Upper lobe of left lung (tissue), 6 donors: ENCODE measurements at regions not wholly inside any gene's neighbourhood (a gene's known extent, or its start where the extent isn't known, plus 50 kb on each side); places are given as distances from the start of the nearest gene placed in this dataset.

Experiments
- ATAC-seq, 2 donors: fragments of 200-7000 bp; cut with Tn5 transposase; one replicate each; pipeline ENCODE4 v1.9.1; 2022; ENCODE audit warnings: mild to moderate bottlenecking in 2 of 2, moderate library complexity in 2 of 2; ENCODE audit not compliant: low FRiP score in 2 of 2
- DNase-seq, 2 donors: peaks; one replicate each; pipeline ENCODE4 v3.0.0-alpha.2; 2019 to 2020
- H3K27ac ChIP-seq, 4 donors: fragments of 200-600 bp; sonication (generic); one replicate each; pipeline ENCODE4 v1.5.1; 2016 to 2019
- H3K27me3 ChIP-seq, 4 donors: fragments of 200-600 bp; sonication (generic); one replicate each; pipeline ENCODE4 v1.5.1; 2017 to 2019
- H3K36me3 ChIP-seq, 4 donors: fragments of 200-600 bp; sonication (generic); one replicate each; pipeline ENCODE4 v1.5.1; 2016 to 2019
- H3K4me1 ChIP-seq, 4 donors: fragments of 200-600 bp; sonication (generic); one replicate each; pipeline ENCODE4 v1.5.1; 2018 to 2019
- H3K4me3 ChIP-seq, 4 donors: fragments of 200-600 bp; sonication (generic); one replicate each; pipeline ENCODE4 v1.5.1; 2017 to 2019; ENCODE audit warnings: mild to moderate bottlenecking in 2 of 4, moderate library complexity in 1 of 4
- H3K9me3 ChIP-seq, 4 donors: fragments of 200-600 bp; sonication (generic); one replicate each; pipeline ENCODE4 v1.5.1; 2018 to 2019
- CTCF ChIP-seq, 6 experiments: fragments of 450-650 bp in 4 of 6; fragments of 200-600 bp in 2 of 6; sonication (generic) in 2 of 6; IDR thresholded peaks; one replicate each; pipeline ENCODE4 v1.5.1; 2016 to 2019; ENCODE audit warnings: antibody characterized with exemption in 6 of 6
- EP300 ChIP-seq, 4 donors: sonication (generic); formaldehyde crosslinking; IDR thresholded peaks; one replicate each; pipeline ENCODE4 v1.5.1; 2017; ENCODE audit warnings: antibody characterized with exemption in 4 of 4, control low read depth in 2 of 4
- POLR2A ChIP-seq, 4 donors: fragments of 450-650 bp; IDR thresholded peaks; one replicate each; pipeline ENCODE4 v1.5.1; 2016 to 2017; ENCODE audit warnings: antibody characterized with exemption in 4 of 4, mild to moderate bottlenecking in 2 of 4
- POLR2AphosphoS5 ChIP-seq, 2 donors: sonication (generic); formaldehyde crosslinking; IDR thresholded peaks; one replicate each; pipeline ENCODE4 v1.5.1; 2017; ENCODE audit warnings: antibody characterized with exemption in 2 of 2
- WGBS, 2 donors: methylation state at CpG; one replicate each; pipeline ENCODE4 v1.1.5; 2017 to 2018; 5-methylcytosine and 5-hydroxymethylcytosine counted together
- donor health status: DM: no; HTN: no; CAD: no; lungs with moderate emphysema.
- donor health status: DM: no; HTN: yes; CAD: no; lungs with severe emphysema.

- H3K4me3 ChIP-seq: no peak overlapping the region
- DNase-seq (no peak), ATAC-seq (no peak)
- 86 to 91% methylated on average over 5 of the region's 5 CpGs for WGBS, 2 donors
- no peaks in the 10 kb centered on the region for H3K36me3 ChIP-seq
- no peak for TF ChIP-seq EP300 (IDR thresholded peaks at IDR 0.05)
- TF ChIP-seq POLR2AphosphoS5 (IDR thresholded peaks at IDR 0.05): no peak
- no peak for TF ChIP-seq POLR2A (IDR thresholded peaks at IDR 0.05)
- no peak for TF ChIP-seq CTCF (IDR thresholded peaks at IDR 0.05)
- no peaks in the 10 kb centered on the region for H3K4me1 ChIP-seq
- H3K9me3 ChIP-seq: no peaks in the 10 kb centered on the region
- H3K27me3 ChIP-seq: no peaks in the 10 kb centered on the region
- H3K27ac ChIP-seq: no peak overlapping the region
These were observed 168.6 kb downstream of the ADAMTS15 start for GRCh38 chr11:130617001-130617400.

- Histone ChIP-seq H3K4me3 (no peak overlapping the region), H3K36me3 (no peaks in the 10 kb centered on the region), H3K27ac (no peak overlapping the region), H3K9me3 (no peaks in the 10 kb centered on the region), H3K27me3 (no peaks in the 10 kb centered on the region), H3K4me1 (peaks cover 0 to 5% (median 0%) of the 10 kb centered on the region in 4 donors)
- no peak for TF ChIP-seq CTCF (IDR thresholded peaks at IDR 0.05)
- TF ChIP-seq EP300 (IDR thresholded peaks at IDR 0.05): no peak
- WGBS, 2 donors: 79 to 81% methylated on average over 4 of the region's 4 CpGs
- ATAC-seq (no peak), DNase-seq (no peak)
These were observed 172.1 kb downstream of the ADAMTS15 start for GRCh38 chr11:130620548-130620947.

DNA sequence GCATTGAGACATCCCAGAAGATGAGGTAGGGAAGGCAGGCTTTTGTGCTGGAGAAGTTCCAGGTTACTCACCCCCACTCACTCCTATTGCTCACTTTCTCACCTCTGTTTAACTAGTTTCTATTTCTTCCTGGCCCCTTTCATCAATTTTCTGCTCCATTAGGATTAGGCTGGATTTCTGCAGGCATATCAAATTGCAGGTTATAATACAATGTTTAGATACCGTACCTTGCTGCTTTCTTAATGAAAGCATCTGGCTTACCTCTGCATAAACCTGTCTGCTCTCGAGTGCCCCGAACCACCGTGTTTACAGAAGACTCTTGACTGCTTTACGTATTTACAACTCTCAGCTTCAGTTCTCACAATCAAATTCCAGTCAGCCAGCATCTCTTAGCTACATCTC is 173.7 kb downstream of the ADAMTS15 start:
- ATAC-seq: no peak
- 60 to 64% methylated on average over 5 of the region's 5 CpGs for WGBS, 2 donors
- no peaks in the 10 kb centered on the region for H3K36me3 ChIP-seq
- H3K27ac ChIP-seq: no peak overlapping the region
- H3K27me3 ChIP-seq: no peaks in the 10 kb centered on the region
- TF ChIP-seq POLR2A (IDR thresholded peaks at IDR 0.05) (no peak), CTCF (IDR thresholded peaks at IDR 0.05) (no peak), POLR2AphosphoS5 (IDR thresholded peaks at IDR 0.05) (no peak), EP300 (IDR thresholded peaks at IDR 0.05) (no peak)
- no peaks in the 10 kb centered on the region for H3K9me3 ChIP-seq
- H3K4me3 ChIP-seq: no peak overlapping the region
- peaks cover 0 to 5% (median 0%) of the 10 kb centered on the region in 4 donors for H3K4me1 ChIP-seq
- DNase-seq: no peak

GRCh38 chr11:130623670-130624668 is 175.5 kb downstream of the ADAMTS15 start:
- Histone ChIP-seq H3K27ac (peak overlapping the region in 1 of 4 donors; percentile 35), H3K4me1 (peaks cover 0 to 5% (median 0%) of the 10 kb centered on the region in 4 donors), H3K9me3 (no peaks in the 10 kb centered on the region), H3K27me3 (no peaks in the 10 kb centered on the region), H3K36me3 (no peaks in the 10 kb centered on the region), H3K4me3 (no peak overlapping the region)
- peak in 1 of 2 donors; percentile 71 for ATAC-seq
- TF ChIP-seq POLR2A (IDR thresholded peaks at IDR 0.05) (no peak), CTCF (IDR thresholded peaks at IDR 0.05) (no peak), POLR2AphosphoS5 (IDR thresholded peaks at IDR 0.05) (no peak), EP300 (IDR thresholded peaks at IDR 0.05) (no peak)
- 52 to 56% methylated on average over 6 to 8 of the region's 8 CpGs for WGBS, 2 donors
- no peak for DNase-seq
